Anterior cingulate cortex (tissue), 58 donors: ENCODE measurements at regions not wholly inside any gene's neighbourhood (a gene's known extent, or its start where the extent isn't known, plus 50 kb on each side); places are given as distances from the start of the nearest gene placed in this dataset.

ENCODE experiments used
- DNase-seq, 58 donors: peaks; one replicate each; lab custom pipeline; 2025; lab: John Stamatoyannopoulos, UW

- DNase-seq = no peak
Measured at GRCh38 chr4:125677665-125678307, 363.0 kb downstream of the FAT4 start.

GRCh38 chr4:125679989-125680388 lies 365.2 kb downstream of the FAT4 start:
- DNase-seq = no peak

- DNase-seq = no peak
Measured at GRCh38 chr4:125681240-125681639, 366.5 kb downstream of the FAT4 start.

DNA sequence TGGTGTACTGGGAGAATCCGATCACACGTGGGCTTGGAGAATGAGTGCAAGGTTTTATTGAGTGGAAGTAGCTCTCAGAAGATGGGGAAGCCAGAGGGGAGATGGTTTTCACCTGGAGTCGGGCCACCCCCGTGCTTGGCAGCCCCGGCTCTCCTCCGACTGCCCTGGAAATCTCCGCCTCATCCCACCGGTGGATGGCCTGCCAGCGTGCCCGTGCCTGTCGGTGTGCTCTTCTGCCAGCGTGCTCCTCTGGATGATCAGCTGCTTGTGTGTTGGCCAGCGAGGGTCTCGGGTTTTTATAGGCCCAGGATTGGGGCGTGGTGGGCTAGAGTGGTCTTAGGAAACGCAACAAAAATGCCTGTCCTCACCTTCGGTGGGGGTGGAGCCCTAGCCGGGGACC lies 368.0 kb downstream of the FAT4 start:
- no peak for DNase-seq

- DNase-seq = no peak
Measured at GRCh38 chr4:125688841-125689240, 374.1 kb downstream of the FAT4 start.

- no peak for DNase-seq
Measured at GRCh38 chr4:125689805-125690204, 375.1 kb downstream of the FAT4 start.

- no peak for DNase-seq
Measured at GRCh38 chr4:125693228-125693627, 378.5 kb downstream of the FAT4 start.

DNA sequence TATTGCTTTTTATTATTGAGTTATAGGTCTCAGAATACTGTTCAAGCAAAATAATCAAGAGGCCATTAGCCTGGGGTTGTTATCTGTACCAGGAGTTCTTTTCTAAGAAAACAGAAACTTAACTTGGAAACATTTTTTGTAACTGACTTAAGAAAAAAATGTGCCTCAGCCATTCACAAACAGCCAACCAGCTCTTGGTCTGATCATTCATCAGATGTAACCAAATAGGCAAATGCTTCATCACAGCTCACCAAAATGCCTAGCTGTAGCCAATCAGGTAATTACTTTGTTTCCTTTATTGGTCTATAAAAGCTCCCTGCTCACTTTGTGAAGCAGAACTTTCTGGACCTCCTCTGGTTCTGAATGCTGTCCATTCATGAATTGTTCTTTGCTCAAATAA lies 387.7 kb downstream of the FAT4 start:
- no peak for DNase-seq

DNA sequence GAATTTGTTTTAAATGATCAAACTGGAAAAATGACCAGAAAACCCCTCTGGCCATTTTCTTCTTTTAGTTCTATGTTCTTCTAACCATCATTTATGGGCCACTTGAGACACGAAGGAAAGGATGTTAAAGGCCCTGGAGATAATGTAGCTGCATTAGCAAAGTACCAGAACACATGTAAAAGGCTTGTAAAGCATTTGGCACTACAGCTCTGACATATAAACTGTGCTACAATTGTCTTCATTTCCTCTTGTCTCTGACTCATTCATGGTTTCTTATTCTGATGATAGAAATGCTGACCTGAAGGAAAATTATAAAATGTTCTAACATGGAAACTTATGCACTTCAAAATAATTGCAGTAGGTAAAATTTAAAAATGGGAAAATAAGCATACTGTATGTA lies 388.7 kb downstream of the FAT4 start:
- DNase-seq = no peak

GRCh38 chr4:125704726-125705125 lies 390.0 kb downstream of the FAT4 start:
- no peak for DNase-seq

GRCh38 chr4:125705681-125706080 lies 390.9 kb downstream of the FAT4 start:
- no peak for DNase-seq

DNA sequence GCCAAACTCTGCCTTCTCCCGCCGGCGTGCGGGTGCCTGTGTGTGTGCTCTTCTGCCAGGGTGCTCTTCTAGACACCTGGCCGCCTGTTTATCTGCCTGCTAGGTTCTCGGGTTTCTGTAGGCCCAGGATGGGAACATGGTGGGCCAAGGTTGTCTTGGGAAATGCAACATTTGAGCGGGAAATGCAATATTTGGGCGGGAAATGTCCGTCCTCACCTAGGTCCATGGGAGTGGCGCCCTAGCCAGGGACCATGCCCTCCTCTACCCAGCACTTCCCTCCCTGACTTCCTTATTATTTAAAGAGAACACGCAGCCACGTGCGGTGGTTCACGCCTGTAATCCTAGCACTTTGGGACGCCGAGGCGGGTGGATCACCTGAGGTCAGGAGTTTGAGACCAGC lies 392.6 kb downstream of the FAT4 start:
- no peak for DNase-seq

- no peak for DNase-seq
Measured at GRCh38 chr4:125710766-125711165, 396.0 kb downstream of the FAT4 start.

GRCh38 chr4:125714049-125714448 lies 399.3 kb downstream of the FAT4 start:
- DNase-seq = no peak

GRCh38 chr4:125714845-125715244 lies 400.1 kb downstream of the FAT4 start:
- DNase-seq = no peak

DNA sequence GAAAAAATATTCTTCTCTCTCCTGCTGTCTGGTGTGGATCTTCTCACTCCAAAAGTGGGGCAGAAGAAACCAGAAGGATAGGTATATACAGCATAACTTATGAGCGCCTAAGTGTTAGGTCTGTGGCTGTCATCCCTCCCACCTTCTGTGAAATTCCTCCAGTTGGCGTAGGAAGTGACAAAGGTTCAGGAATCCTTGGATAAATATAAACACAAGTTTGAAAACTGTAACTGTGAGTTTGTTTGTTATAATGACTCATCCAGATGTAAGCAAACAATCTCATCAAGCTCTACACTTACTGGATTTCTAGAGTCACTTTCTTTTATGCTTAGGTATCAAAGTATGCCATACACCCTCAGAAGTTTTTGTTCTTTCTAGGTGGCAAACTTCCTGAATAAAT lies 405.2 kb downstream of the FAT4 start:
- DNase-seq = no peak

DNA sequence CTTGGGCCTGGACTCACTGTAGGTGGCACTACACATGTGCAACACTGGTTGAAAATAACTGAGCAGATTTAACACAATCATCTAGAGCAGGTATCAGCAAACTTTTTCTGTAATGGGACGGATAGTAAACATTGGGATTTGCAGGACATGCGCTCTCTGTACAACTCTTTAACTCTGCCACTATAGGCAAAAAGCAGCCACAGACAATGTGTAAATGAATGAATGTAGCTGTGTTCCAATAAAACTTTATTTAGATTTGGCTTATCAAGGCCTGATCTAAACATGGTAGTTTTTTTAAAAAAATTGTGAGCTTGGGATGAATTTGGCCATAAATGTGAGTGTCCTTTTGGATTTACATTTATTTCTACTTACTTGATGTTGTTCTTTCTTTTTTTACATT lies 407.3 kb downstream of the FAT4 start:
- no peak for DNase-seq

GRCh38 chr4:125725957-125726525 lies 411.3 kb downstream of the FAT4 start:
- DNase-seq = no peak

- no peak for DNase-seq
Measured at GRCh38 chr4:125727931-125728330, 413.2 kb downstream of the FAT4 start.

GRCh38 chr4:125728568-125728967 lies 413.8 kb downstream of the FAT4 start:
- no peak for DNase-seq

- DNase-seq = no peak
Measured at GRCh38 chr4:125729171-125729570, 414.4 kb downstream of the FAT4 start.

DNA sequence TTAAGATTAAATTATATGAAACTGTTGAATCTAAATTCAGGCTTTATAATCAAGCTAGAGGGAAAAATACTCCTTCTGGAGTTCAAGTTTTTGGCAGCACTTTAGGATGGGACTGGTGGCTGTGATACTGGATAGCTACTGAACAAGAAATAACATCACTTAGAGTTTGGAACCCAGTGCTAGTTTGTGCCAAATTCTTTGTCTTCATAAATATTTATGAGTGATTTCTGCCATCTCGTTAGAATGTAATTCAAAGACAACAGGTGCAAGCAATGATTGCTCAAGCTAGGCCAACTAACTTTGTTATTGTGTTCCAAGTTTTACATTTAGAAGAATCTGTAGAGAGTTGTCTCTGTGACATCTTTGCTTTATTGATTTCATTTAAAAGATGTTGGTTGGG lies 417.9 kb downstream of the FAT4 start:
- no peak for DNase-seq

GRCh38 chr4:125734504-125734903 lies 419.7 kb downstream of the FAT4 start:
- DNase-seq = no peak
